Retinal pigment epithelial cell (primary cell): ENCODE measurements at regions not wholly inside any gene's neighbourhood (a gene's known extent, or its start where the extent isn't known, plus 50 kb on each side); places are given as distances from the start of the nearest gene placed in this dataset.

ENCODE experiments used
- DNase-seq: peaks from one replicate; pipeline ENCODE4 v3.0.0-alpha.2; 2010; ENCODE audit warnings: low read depth
- H3K4me3 ChIP-seq: 2 replicates; pipeline ENCODE4 v1.5.1; 2011; ENCODE audit warnings: mild to moderate bottlenecking, low read length, control low read depth, moderate library complexity
- CTCF ChIP-seq: conservative IDR thresholded peaks from 2 replicates; pipeline ENCODE4 v1.5.1; 2011; ENCODE audit warnings: low read depth, low read length, control low read depth, inconsistent platforms

DNA sequence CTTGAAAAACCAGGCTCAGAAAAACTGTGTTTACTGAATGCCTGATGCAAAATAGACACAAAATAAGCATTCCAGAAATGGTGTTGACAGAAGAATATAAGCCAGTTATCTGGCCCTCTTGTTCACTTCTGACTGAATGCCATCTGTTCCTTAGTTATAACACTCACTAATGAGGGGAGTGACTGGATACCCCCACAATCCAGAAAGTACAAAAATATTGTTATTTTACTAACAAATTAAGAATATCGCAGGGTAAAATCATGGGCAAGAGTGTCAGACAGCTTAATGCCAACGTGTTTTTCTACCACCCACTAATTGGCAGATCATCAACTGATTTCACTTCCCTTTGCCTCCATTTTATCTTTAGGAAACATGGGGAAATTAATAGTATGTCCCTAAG lies 477.3 kb upstream of the FLRT2 start:
- no peak overlapping the region for H3K4me3 ChIP-seq
- no peak for DNase-seq
- TF ChIP-seq CTCF: no peak

GRCh38 chr14:85054178-85054577 lies 475.8 kb upstream of the FLRT2 start:
- H3K4me3 ChIP-seq: no peak overlapping the region
- no peak for TF ChIP-seq CTCF
- no peak for DNase-seq

DNA sequence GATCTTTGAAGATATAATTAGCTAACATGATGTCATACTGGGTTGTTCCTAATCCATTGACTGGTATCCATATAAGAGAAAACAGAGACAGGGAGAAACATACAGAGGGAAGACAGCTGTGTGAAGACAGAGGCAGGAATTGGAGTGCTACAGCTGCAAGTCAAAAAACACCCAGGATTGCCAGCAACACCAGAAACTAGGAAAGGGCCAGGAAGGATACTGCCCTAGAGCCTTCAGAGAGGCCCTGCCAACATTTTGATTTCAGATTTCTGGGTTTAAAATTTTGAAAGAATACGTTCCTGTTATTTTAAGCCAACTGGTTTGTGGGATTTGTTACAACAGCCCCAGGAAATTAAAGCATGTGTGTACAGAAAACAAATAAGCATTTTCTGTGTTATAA lies 473.7 kb upstream of the FLRT2 start:
- no peak for TF ChIP-seq CTCF
- H3K4me3 ChIP-seq: no peak overlapping the region
- no peak for DNase-seq

DNA sequence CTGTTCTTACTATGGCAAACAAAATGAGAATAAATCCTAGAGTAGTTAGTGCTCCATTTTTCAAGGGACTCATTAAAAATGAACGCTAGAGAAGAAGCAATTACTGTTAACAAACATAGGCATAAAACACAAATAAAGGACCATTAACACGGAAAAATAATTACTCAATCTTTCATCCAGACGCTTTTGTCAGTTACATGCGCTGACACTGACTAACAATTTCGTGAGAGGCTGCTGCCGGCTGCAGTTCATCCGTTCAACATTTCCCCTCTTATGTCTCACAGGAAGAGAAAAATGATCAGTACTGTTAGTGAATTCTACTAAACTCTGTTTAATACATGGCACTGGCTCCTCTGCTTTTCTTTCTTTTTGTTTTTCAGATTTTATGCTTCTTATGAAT lies 472.7 kb upstream of the FLRT2 start:
- TF ChIP-seq CTCF: no peak
- DNase-seq: no peak

GRCh38 chr14:85058150-85058549 lies 471.8 kb upstream of the FLRT2 start:
- H3K4me3 ChIP-seq: no peak overlapping the region
- no peak for TF ChIP-seq CTCF
- no peak for DNase-seq

More for the DNA sequence above, 472.7 kb upstream of the FLRT2 start:
- H3K4me3 ChIP-seq: no peak overlapping the region

GRCh38 chr14:85060121-85060520 lies 469.8 kb upstream of the FLRT2 start:
- H3K4me3 ChIP-seq: no peak overlapping the region
- no peak for TF ChIP-seq CTCF
- DNase-seq: no peak

DNA sequence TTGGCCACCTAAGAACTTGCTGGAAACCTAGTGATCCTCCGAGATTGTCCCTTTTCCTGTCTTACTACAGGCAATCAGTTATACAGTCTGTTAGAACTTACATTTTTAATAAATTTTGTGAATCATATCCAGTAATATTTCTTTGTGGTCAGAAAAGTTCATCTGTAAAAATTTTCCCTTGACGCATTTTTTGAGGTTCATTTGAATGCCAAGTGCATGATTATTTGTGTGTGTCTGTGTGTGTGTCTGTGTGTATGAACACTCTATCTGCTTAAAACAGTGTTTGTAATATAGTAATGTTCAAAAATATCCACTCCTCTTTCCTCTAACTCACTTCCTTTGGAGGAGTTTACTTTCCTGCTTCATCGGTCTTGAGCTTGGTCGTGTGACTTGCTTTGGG lies 468.7 kb upstream of the FLRT2 start:
- no peak overlapping the region for H3K4me3 ChIP-seq
- TF ChIP-seq CTCF: no peak

More for the DNA sequence above, 468.7 kb upstream of the FLRT2 start:
- DNase-seq: no peak
